Activated naive CD8-positive, alpha-beta T cell treated with anti-CD3 and anti-CD28 coated beads, Interleukin-2, amount 50 U/mL, for 16 hours (primary cell): ENCODE measurements at regions not wholly inside any gene's neighbourhood (a gene's known extent, or its start where the extent isn't known, plus 50 kb on each side); places are given as distances from the start of the nearest gene placed in this dataset.

Experiments
- DNase-seq: peaks from one replicate; pipeline ENCODE4 v3.0.0-alpha.2; 2020; ENCODE audit warnings: low read depth, low spot score

DNA sequence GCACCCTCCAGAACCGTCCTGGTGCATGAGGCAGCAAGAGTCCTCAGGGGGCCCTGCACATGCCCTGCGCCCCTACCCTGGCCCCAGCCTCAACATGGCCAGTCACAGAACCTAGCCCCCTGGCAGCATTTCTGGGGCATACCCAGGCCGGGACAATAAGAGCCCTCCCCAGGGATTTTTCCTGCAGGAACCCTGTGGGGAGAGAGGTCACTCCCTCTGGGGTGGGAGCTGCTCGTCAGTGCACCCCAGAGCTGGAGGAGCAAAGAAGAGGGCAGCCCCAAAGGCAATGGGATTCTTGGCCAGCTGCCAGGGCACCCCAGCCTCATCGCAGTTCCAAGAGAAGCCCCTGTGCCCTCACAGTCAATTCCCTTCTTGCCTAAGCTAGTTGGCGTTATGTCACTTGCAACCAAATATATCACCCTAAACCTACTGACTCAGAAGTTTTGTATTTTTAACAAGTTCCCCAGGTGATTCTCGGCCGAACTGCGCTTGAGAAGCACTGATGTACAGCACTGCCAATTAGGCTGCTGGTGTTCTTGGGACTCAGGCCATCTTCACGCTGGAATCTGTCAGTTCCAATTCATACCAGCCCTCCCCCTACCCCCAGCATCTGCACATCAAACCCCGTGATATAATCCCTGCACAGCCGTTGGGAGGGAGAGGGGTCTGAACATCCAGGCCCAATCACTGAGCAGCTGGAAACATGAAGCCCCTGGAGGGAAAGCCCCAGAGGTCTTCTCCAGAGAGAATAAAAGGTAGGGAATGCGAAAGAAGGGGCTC lies 87.5 kb upstream of the PRR20G start:
- DNase-seq: no peak

DNA sequence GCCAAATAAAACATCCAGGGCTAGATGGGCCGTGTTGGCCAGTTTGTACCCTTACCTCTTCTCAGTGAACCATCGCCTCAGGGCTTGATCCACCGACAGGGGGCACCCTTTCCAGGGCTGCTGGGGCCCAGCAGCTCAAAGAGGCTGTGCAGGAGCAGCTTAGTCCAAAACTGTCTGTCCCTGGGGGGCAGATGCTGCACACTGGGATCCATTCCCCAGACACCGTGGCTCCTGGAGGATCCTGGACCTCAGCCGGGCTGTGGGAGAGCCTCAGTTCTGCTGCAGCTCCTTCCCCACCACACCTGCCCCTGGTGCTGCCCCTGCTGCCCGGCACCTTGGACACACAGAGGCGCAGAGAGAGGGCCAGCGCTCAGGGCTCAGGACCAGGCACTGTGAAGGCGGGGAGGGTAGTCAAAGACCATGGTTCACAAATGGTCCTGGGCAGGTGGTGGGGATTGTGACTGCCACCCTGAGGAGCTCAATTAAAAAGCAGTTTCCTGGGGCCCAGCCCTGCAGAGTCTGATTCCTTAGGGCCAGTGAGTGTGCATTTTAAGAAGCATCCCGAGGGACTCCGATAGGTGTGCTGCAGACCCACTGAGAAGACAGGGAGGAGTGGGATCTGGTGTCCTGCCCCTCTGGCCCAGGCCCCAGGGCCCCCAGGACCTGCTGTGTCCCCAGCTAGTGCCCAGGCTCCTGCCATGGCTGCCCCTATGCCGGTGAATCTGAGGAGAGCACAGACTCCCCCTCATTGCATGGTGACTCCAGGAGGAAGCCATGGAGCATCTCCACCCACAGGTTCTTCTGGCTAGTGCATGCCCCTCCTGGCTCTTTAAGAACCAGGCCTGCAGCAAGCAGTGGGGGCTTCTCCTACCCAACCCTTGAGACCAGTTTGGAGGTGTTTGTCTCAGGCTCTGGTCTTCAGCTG lies 86.5 kb upstream of the PRR20G start:
- DNase-seq: no peak

DNA sequence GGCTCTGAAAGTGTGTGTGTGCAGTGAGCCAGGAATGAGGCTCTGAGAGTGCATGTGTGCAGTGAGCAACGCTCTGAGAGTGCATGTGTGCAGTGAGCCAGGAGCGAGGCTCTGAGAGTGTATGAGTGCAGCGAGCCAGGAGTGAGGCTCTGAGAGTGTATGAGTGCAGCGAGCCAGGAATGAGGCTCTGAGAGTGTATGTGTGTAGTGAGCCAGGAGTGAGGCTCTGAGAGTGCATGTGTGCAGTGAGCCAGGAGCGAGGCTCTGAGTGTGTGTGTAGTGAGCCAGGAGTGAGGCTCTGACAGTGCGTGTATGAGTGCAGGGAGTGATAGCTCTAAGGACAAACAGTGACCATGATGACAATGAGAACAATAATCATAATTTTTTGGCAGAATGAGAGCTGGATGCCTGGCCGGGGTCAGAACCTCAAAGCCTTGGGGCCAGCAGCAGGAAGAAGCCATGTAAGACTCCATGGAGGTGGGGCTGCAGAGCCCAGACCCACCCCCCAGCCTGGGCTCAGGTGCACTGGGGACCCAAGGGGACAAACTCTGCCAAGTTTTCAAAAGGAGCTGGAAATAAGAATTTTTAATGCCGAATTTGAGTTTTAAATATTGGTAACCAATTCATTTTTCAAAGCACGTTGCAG lies 85.7 kb upstream of the PRR20G start:
- no peak for DNase-seq

DNA sequence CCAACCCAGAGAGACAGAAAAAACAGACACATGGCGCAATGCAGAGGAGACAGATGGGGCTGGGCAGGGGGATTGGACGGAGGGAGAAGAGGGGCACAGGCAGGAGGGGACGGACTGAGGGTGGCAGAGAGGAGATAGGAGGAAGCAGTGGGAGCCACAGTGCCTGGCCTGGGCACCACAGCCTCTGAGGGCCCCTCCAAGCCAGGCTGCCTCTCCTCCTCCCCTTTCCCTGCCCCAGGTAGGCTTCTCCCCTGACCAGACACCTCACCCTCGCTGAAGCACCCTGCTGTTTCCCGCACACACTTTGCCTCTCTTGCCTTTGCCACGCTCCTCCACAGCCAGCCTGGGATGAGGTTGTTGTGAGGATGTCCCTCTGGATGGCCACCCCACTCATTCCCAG lies 84.0 kb upstream of the PRR20G start:
- no peak for DNase-seq

DNA sequence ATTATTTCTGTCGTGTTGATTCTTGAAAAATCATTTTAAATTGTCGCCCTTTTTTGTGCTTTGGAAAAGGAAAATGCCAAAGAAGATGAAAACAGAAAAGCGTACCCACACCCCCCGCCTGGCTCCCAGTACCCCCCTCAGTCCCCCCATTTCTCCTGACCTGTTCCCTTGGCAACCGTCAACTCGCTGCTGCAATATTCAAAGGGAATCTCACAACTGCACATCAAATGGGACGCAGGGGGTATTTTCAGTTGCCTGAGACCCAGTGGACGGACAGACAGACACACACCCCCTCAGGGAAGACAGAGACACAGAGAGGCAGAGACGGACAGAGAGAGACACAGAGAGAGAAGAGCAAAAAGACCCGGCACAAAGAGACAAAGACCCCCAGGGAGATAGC lies 83.5 kb upstream of the PRR20G start:
- DNase-seq: no peak

DNA sequence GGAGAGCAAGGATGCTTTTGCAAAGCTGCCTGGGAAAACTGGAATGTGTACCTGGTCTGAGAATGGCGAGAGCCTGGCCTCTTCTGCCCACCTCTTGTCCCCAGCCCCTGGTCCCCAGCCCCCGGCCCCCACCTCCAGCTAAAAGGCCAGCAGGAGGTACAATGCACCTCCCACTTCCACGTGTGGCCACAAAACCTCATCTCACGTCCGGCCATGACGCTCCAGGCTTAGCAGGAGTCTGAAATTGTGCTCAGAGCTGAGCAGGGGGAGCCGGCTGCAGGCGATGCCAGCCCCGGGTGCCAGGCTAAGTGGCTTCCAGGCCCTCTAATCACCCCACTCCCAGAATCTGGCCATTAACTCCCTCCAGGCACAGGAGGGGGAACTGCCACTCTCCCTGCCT lies 83.1 kb upstream of the PRR20G start:
- DNase-seq: no peak

DNA sequence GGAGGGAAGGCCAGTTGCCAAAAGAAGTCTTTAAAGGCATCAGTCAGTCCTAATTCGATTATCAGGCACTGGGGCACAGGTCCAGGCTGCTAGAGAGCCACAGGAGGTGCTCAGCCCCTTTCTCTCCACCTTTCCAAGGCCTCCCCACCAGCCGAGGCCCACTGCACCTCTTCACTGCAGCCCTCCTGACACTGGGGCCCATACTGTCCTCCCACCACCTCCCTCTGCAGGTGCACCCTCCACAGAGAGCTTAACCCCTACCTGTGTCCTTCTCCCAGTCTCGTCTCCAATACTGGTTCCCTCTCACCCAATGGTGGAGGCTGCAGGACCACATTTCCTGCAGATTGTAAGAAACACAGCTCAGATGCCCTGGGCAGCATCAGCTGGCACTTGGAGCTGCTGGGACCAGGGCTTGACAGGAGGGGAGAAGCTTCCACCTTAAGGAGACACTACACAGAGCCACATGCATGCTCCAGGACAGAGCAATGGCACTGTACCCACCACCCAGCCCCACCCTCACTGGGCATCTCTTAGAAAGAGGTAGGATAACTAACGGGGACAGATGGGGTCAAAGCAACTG lies 81.6 kb upstream of the PRR20G start:
- no peak for DNase-seq

DNA sequence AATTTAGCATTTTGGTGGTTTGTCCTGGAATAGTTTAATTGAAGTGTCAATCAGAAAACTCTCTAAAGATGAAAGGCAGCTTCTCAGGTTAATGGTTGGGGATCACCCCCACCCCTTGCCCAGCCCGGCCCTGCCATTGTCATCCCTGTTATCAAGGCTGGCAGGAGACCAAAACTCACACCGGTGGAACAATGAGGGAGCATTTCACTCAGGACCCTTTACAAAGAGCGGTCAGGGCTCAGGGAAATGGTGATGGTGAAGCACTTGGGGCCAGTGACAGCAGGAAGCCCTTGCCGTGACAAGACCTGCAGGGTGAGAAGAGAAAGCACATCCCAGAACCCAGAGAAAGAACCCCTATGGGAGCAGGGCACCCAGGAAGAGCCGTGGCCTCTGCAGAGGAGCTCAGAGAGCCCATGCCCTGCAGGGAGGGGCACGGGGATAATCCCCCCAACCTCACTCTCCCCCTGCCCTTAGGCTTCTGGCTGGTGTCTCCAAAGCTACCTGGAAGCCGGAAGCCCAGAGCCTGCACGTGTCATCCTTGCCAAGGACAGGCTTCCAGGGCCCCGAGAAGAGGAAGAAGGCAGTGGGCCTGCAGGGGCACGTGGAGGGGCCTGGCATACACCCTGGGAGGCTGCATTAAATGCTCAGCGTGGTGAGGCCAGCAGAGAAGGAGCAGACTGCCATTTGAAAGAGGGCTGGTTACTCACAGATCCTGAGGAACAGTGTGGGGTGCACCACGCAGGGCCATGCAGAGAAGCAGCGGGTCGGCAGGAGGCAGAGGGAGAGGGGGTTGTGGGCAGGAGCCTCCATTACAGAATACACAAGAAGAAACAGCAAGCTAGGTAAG lies 80.6 kb upstream of the PRR20G start:
- no peak for DNase-seq

DNA sequence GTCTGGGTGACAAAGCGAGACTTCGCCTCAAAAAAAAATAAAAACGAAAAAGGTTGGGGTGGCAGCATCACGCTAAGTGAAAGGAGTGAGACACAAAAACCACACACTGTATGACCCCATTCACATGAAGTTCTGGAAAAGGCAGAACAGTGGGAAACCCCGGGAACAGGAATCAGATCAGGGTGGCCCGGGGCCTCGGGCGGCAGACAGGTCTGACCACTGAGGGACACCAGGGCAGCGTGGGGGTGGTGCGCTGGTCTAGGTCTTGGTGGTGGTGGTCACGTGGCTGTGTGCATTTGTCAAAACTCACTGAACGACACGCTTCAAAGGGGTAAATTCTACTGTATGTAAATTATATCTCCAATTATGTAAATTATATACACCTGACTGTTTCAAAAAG lies 79.7 kb upstream of the PRR20G start:
- no peak for DNase-seq

DNA sequence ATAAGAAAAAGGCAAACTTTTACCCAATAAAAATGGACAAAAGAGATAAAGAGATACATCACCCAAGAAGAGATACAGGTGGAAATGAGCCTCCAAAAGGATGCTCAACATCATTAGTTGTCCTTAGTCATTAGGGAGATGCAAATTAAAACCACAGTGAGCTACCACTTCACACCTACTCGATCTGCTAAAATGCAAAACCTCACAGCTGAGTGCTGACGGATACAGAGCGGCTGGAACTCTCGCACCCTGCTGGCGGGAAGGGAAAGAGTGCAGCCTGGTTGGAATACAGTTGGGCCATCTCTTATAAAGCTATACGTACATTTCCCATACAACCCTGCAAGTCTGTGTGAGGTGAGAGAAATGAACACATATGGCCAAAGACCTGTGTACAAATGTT lies 78.5 kb upstream of the PRR20G start:
- no peak for DNase-seq

DNA sequence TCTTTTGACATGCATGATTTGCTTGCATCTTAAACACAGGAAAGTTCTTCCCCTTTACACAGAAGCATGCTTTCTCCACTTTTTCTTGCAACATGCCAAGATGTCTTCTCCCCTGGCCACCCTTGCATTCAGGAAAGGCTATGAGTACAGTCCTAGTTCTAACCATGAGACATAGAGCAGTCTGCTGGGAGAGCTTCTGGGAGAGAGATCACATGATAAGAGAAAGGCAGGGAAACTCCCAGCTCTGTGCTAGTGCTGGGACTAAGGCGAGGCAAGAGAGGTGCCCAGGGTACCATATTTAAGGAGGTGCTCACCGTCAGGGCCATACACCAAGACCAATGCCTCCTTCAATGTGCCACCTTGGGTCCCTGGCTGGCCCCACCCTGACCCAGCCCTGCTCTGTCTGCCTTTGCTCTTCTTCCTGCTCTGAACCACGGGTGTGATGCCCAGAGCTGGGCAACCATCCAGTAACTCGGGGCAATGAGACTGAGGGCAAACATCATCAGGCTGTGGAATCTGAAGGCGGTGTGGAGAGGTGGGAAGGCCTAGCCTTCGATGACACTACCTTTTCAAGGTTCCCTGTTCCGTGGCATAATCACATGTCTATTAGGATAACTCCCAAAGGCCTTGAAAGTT lies 77.4 kb upstream of the PRR20G start:
- DNase-seq: no peak

DNA sequence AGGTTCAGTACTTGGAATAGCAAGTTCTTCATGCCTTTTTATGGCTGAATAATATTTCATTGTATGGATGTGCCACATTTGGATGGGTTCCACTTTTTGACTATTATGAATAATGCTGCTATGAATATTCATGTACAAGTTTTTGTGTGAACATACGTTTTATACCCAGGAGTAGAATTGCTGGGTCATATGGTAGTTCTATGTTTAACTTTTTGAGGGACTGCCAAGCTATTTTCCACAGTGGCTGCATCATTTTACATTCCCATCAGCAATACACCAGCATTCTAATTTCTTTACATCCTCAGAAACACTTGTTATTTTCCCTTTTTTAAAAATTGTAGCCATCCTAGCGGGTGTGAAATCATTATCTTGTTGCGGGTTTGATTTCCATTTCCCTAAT lies 76.0 kb upstream of the PRR20G start:
- no peak for DNase-seq

DNA sequence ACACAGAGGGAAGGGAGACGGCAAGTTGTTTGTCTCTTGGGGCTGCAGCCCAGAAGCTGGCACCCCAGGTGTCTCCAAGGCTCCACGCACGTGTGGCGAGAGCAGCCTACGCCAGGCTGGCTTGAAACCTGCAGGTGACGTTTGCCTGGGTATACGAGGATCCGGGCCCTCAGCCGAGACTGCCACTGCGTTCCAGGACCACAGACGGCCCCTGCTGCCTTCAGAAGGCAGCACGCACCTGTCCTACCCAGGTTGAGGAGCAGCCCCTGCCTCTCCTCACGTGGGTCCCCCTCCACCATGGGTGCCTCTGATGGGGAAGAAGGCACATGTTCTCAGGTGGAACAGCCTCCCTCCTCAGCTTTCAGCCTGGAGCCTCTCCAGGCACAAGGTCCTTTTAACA lies 75.3 kb upstream of the PRR20G start:
- DNase-seq: no peak

DNA sequence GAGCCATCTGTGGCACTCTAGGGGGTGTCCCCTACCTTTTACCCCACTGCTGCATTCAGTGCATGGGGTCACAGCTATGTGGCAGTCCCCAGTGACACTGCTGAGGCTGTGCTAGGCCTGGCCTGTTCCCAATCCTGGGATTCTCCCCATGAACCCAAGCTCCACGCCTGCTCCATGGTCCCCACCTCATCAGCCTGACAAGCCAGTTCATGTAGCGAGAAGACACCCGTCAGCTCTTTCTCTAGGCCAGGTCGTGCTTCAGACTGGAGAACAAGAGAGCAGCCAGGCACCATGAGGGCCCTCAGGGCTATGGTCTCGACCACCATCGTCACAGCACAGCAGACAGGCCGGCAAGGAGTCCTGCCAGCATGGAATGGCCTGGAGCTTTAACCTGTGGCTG lies 72.8 kb upstream of the PRR20G start:
- DNase-seq: no peak

DNA sequence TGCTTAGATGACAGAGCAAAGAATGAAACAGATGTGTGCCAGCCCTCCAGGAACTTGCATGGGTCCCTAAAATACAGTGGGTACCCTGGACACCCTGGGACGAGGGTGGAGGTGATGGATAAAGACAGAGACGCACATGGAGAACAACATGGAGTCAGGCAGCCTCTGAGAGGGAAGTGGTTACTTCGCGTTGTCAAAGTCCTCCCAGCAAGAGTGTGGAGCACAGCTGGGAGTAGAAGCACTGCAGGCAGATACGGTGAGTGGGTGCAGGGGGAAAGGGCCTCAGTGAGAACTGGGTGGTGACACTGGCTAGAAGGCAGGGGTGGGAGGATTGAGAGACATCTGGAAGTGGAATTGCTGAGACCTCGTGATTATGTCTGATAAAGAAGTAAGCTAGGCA lies 70.8 kb upstream of the PRR20G start:
- DNase-seq: no peak

DNA sequence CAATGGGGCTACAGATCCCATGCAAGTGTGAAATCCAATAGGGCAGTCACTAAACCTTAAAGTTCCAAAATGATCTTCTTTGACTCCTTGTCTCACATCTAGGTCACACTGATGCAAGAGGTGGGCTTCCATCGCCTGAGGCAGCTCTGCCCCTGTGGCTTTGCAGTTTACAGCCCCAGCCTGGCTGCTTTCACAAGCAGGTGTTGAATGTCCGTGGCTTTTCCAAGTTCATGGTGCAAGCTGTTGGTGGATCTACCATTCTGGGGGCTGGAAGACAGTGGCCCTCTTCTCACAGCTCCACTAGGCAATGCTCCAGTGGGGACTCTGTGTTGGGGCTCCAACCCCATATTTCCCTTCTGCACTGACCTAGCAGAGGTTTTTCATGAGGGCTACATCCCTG lies 68.5 kb upstream of the PRR20G start:
- no peak for DNase-seq

DNA sequence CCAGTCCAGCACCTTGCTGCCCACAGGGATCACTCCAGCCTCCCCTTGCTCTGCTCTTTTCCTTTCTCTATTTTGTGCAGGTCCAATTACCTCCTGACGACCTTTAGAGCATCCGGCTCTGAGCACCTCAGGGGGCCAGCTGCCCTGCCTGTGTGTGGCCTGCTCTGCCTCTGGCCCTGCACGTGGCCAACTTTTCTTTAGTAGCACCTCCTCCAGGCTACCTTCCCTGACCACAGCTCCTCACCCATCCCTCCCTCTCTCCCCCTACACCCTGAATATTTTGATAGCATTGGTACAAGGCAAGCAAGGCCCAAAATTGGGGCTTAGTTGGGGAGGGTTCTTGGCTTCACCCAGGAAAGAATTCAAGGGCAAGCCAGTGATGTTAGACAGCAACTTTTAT lies 66.9 kb upstream of the PRR20G start:
- DNase-seq: no peak

DNA sequence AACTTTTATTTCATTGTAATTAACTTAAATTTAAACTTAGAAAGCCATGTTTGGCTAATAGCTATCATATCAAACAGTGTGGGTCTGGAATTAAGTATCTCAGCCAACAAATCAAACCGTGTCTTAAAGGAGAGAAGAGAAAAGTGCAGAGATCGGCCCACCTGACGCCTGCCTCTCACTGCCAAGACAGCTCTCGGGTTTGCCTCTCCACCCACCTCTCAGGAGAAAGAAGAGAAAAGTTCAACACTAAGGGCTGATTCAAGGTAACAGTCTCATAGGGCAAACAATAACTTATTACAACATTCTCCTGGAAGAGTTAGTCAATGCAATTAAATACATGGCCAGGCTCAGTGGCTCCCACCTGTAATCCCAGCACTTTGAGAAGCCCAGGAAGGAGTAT lies 64.8 kb upstream of the PRR20G start:
- DNase-seq: no peak

DNA sequence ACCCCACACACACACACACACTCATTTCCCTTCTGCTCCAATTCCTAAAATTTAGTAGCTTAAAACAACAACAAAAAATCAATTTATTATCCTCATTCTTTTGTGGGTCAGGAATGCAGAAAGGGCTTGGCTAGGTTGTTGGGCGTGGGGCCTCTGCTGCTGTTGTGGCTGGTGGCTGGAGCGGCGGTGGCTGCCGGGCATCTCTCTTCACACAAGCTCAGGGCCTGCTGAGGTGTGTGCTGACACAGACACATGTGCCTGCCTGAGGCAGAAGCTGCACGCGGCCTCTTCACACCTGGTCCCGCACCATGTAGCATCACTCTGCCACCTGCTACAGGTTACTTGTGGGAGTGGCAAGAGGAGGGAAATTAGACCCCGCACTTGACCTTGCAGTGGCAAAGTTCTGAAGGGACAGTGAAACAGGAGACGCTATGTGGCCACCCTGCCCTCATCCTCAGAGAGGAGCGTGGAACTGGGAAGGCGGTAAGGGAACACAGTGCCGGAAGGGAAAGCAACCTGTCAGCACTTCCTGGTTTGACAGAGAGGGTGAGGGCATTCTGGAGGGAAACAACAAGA lies 64.0 kb upstream of the PRR20G start:
- no peak for DNase-seq

DNA sequence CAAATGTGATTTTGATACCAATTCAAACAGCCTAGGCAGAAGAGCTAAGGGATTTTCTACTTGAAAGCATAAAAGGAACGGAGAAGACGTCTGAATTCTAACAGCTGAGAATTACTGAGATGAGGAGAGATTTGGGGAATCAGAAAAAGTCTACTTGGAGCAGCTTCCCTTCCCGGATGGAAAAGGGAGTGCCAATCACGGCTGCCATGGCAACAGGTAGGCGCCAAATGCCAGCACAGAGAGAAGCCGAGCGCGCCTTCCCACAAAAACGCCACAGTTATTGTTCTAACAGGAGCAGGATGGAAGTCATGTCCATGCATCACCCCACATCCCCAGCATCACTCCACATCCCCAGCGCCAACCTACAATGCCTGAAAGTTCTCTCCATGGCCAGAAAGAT lies 63.5 kb upstream of the PRR20G start:
- no peak for DNase-seq
